Neural progenitor cell (in vitro differentiated cells): ENCODE measurements at regions not wholly inside any gene's neighbourhood (a gene's known extent, or its start where the extent isn't known, plus 50 kb on each side); places are given as distances from the start of the nearest gene placed in this dataset.
A peak's percentile ranks its signal among the peaks of the same experiment; 100 is the strongest.

Experiments
- DNase-seq: peaks from one replicate; pipeline ENCODE4 v3.0.0-alpha.2; 2016; ENCODE audit warnings: low spot score
- H2AFZ ChIP-seq: fragments of 200-600 bp; sonication (generic); replicated peaks from 2 replicates; pipeline ENCODE4 v1.6.1; 2016; ENCODE audit warnings: antibody characterized with exemption
- H3F3A ChIP-seq: fragments of 200-600 bp; sonication (generic); 2 replicates; pipeline ENCODE4 v1.6.1; 2016; ENCODE audit warnings: antibody characterized with exemption, low read depth
- H3K27ac ChIP-seq: fragments of 200-600 bp; sonication (generic); 2 replicates; pipeline ENCODE4 v1.5.1; 2016; ENCODE audit warnings: mild to moderate bottlenecking
- H3K27me3 ChIP-seq: fragments of 200-600 bp; sonication (generic); 2 replicates; pipeline ENCODE4 v1.6.1; 2016; ENCODE audit warnings: mild to moderate bottlenecking, moderate library complexity
- H3K36me3 ChIP-seq: fragments of 200-600 bp; sonication (generic); 2 replicates; pipeline ENCODE4 v1.5.1; 2016
- H3K4me1 ChIP-seq: fragments of 200-600 bp; sonication (generic); 2 replicates; pipeline ENCODE4 v1.6.1; 2016; ENCODE audit warnings: mixed run types
- H3K4me2 ChIP-seq: fragments of 200-600 bp; sonication (generic); 2 replicates; pipeline ENCODE4 v1.6.1; 2016
- H3K4me3 ChIP-seq: fragments of 200-600 bp; sonication (generic); 2 replicates; pipeline ENCODE4 v1.5.1; 2016
- H3K79me2 ChIP-seq: fragments of 200-600 bp; sonication (generic); 2 replicates; pipeline ENCODE4 v1.6.1; 2016; ENCODE audit warnings: low read depth
- H3K9ac ChIP-seq: fragments of 200-600 bp; sonication (generic); 2 replicates; pipeline ENCODE4 v1.6.1; 2016
- H3K9me3 ChIP-seq: fragments of 200-600 bp; sonication (generic); 2 replicates; pipeline ENCODE4 v1.5.1; 2016; ENCODE audit warnings: low read depth
- H4K20me1 ChIP-seq: fragments of 200-600 bp; sonication (generic); 2 replicates; pipeline ENCODE4 v1.6.1; 2016; ENCODE audit warnings: low read depth
- H3K27ac Mint-ChIP-seq: 3 replicates; pipeline ENCODE4 v1.8.0; 2021; ENCODE audit warnings: mixed read lengths
- H3K27me3 Mint-ChIP-seq: 2 replicates; pipeline ENCODE4 v1.8.0; 2022; ENCODE audit warnings: low read depth, mild to moderate bottlenecking, inconsistent platforms, moderate library complexity, mixed read lengths; ENCODE audit not compliant: insufficient read depth
- H3K36me3 Mint-ChIP-seq: 3 replicates; pipeline ENCODE4 v1.8.0; 2021; ENCODE audit warnings: mixed read lengths
- H3K4me1 Mint-ChIP-seq: 3 replicates; pipeline ENCODE4 v1.8.0; 2021; ENCODE audit warnings: mixed read lengths
- H3K4me3 Mint-ChIP-seq: 3 replicates; pipeline ENCODE4 v1.8.0; 2021; ENCODE audit warnings: mild to moderate bottlenecking, moderate library complexity, mixed read lengths
- H3K9me3 Mint-ChIP-seq: 3 replicates; pipeline ENCODE4 v1.8.0; 2020; ENCODE audit warnings: mixed read lengths
- EZH2 ChIP-seq: fragments of 200-600 bp; sonication (generic); IDR thresholded peaks from 2 replicates; pipeline ENCODE4 v1.6.1; 2017; ENCODE audit warnings: antibody characterized with exemption, mild to moderate bottlenecking, moderate library complexity
- EZH2phosphoT487 ChIP-seq: fragments of 200-600 bp; sonication (generic); IDR thresholded peaks from 2 replicates; pipeline ENCODE4 v1.6.1; 2017; ENCODE audit warnings: antibody characterized with exemption
- TF ChIP-seq, protein P1 (sequence below): fragments of 200-600 bp; sonication (generic); IDR thresholded peaks from 2 replicates; pipeline ENCODE4 v1.5.1; 2017; ENCODE audit warnings: antibody characterized with exemption, mild to moderate bottlenecking

DNA sequence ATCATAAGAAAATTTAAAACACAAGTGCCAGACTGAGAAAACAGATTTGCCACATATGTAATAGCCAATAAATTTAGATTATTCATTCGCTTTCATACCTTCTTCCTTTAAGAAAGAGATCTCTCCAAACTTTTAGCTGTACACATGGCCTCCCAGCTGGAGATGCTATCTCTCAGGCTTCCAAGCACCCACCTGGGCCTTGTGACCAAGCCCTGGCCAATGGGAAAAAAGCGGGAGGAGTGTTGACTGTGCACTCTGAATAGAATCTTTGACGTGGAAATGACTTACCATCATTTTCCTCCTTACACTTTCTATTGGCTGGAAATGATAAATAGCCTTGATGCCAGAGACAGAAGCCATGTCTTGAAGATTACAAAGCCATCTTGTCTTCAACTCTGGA lies 1106.6 kb downstream of the TBL1XR1 start:
- Histone ChIP-seq H3K4me3 (no peak overlapping the region), H3K4me2 (no peak overlapping the region), H3F3A (no peaks in the 10 kb centered on the region), H3K4me1 (no peaks in the 10 kb centered on the region), H3K36me3 (no peaks in the 10 kb centered on the region), H3K27ac (no peak overlapping the region), H4K20me1 (no peaks in the 10 kb centered on the region), H3K9me3 (no peaks in the 10 kb centered on the region), H3K27me3 (no peaks in the 10 kb centered on the region), H3K9ac (no peak overlapping the region), H2AFZ (no peak overlapping the region), H3K79me2 (no peaks in the 10 kb centered on the region)
- Mint-ChIP-seq H3K9me3 (peaks cover 10% of the 10 kb centered on the region), H3K27me3 (peaks cover 3% of the 10 kb centered on the region), H3K4me3 (no peak overlapping the region), H3K4me1 (no peaks in the 10 kb centered on the region), H3K27ac (no peak overlapping the region), H3K36me3 (no peaks in the 10 kb centered on the region)
- DNase-seq, result no peak
- TF ChIP-seq, protein P1, sequence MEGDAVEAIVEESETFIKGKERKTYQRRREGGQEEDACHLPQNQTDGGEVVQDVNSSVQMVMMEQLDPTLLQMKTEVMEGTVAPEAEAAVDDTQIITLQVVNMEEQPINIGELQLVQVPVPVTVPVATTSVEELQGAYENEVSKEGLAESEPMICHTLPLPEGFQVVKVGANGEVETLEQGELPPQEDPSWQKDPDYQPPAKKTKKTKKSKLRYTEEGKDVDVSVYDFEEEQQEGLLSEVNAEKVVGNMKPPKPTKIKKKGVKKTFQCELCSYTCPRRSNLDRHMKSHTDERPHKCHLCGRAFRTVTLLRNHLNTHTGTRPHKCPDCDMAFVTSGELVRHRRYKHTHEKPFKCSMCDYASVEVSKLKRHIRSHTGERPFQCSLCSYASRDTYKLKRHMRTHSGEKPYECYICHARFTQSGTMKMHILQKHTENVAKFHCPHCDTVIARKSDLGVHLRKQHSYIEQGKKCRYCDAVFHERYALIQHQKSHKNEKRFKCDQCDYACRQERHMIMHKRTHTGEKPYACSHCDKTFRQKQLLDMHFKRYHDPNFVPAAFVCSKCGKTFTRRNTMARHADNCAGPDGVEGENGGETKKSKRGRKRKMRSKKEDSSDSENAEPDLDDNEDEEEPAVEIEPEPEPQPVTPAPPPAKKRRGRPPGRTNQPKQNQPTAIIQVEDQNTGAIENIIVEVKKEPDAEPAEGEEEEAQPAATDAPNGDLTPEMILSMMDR, result no peak
- TF ChIP-seq EZH2phosphoT487 (no peak), EZH2 (no peak)

DNA sequence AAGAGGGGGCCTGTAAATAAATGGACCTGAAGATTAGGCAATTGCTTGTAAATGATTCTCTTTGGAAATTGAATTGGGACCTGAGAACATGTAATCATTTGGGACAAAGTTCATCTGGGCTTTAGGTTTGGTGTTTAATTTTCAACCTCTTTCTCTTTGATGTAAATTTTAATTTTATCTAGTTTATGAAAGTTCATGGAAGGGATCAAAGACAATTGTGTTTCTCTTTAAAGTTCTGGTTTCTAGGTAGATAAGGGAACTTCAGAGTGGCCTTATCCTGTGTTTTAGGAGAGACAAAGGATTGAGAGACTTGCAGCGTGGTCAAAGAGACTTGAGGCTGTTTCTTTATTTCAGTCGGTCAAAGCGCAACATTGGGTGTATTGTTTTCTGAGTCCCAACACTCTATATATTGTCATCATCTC lies 1108.3 kb downstream of the TBL1XR1 start:
- no peak for TF ChIP-seq EZH2phosphoT487
- Histone ChIP-seq H3K9ac (no peak overlapping the region), H3K36me3 (no peaks in the 10 kb centered on the region), H3K4me2 (no peak overlapping the region), H4K20me1 (no peaks in the 10 kb centered on the region), H3K4me3 (no peak overlapping the region), H3K27me3 (no peaks in the 10 kb centered on the region), H3F3A (no peaks in the 10 kb centered on the region), H3K79me2 (no peaks in the 10 kb centered on the region), H3K27ac (no peak overlapping the region), H2AFZ (peak overlapping the region; percentile 39), H3K9me3 (no peaks in the 10 kb centered on the region), H3K4me1 (no peaks in the 10 kb centered on the region)
- Mint-ChIP-seq H3K4me3 (no peak overlapping the region), H3K27ac (no peak overlapping the region), H3K27me3 (peaks cover under 1% of the 10 kb centered on the region), H3K9me3 (peaks cover 10% of the 10 kb centered on the region), H3K36me3 (no peaks in the 10 kb centered on the region), H3K4me1 (no peaks in the 10 kb centered on the region)
- no peak for DNase-seq

DNA sequence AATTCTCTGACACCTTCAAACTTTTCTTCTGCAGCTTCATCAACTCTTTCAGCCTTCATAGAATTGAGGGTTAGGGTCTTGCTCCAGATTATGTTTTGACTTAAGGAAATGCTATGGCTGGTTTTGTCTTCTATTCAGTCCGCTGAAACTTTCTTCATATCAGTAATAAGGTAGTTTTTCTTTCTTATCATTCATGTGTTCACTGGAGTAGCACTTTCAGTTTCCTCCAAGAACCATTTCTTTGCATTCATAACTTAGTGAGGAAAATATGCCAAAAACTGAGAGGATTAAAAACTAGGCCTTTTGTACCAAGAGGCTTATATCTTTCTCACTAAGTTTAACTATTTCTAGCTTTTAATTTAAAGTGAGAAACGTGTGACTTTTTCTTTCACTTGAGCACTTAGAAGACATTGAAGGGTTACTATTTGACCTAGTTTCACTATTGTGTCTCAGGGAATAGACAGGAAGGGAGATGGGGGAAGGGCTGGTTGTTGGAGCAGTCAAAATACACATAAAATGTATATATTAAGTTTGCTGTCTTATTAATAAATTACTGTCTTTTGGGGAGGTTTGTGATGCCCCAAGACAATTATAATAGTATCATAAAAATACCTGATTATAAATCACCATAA lies 1110.1 kb downstream of the TBL1XR1 start:
- H3K27ac Mint-ChIP-seq, result no peak overlapping the region
- H3K4me2 ChIP-seq, result no peak overlapping the region

DNA sequence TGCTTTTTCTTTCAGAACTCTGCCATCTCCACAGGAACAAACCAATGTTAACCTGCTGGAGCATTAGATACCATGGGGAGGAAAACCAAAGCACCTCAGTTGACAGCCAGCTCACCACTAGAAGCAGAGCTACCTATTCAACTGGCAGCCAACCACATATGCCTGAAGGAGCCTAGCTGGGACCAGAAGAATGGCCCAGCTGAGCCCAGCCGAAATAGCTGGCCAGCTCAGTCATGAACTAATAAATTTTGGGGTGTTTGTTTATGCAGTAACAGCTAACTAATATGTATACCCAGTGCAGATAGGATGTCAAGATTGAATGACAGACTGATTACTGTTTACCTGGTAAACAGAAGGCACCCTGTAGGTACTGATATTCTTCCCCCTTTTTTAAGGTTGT lies 1117.5 kb downstream of the TBL1XR1 start:
- Histone ChIP-seq H3K9me3 (no peaks in the 10 kb centered on the region), H2AFZ (no peak overlapping the region), H4K20me1 (no peaks in the 10 kb centered on the region), H3K27me3 (no peaks in the 10 kb centered on the region), H3K4me1 (no peaks in the 10 kb centered on the region), H3K4me2 (no peak overlapping the region), H3K4me3 (no peak overlapping the region), H3K9ac (no peak overlapping the region), H3K36me3 (no peaks in the 10 kb centered on the region), H3K27ac (no peak overlapping the region), H3K79me2 (no peaks in the 10 kb centered on the region), H3F3A (no peaks in the 10 kb centered on the region)
- peaks cover 3% of the 10 kb centered on the region for H3K9me3 Mint-ChIP-seq
- no peak overlapping the region for H3K4me3 Mint-ChIP-seq
- no peaks in the 10 kb centered on the region for H3K27me3 Mint-ChIP-seq
- H3K4me1 Mint-ChIP-seq, result peaks cover 3% of the 10 kb centered on the region
- H3K27ac Mint-ChIP-seq, result no peak overlapping the region
- H3K36me3 Mint-ChIP-seq, result no peaks in the 10 kb centered on the region
- TF ChIP-seq EZH2 (no peak), EZH2phosphoT487 (no peak)
- TF ChIP-seq, protein P1, result no peak
- no peak for DNase-seq

More for the DNA sequence above, 1110.1 kb downstream of the TBL1XR1 start:
- no peaks in the 10 kb centered on the region for H3K36me3 Mint-ChIP-seq
- H3K9me3 Mint-ChIP-seq, result peaks cover 7% of the 10 kb centered on the region
- no peaks in the 10 kb centered on the region for H3K36me3 ChIP-seq
- H3K27ac ChIP-seq, result no peak overlapping the region
- no peak overlapping the region for H3K4me3 ChIP-seq
- no peak overlapping the region for H2AFZ ChIP-seq
- H3K27me3 Mint-ChIP-seq, result no peaks in the 10 kb centered on the region
- no peaks in the 10 kb centered on the region for H3K4me1 Mint-ChIP-seq
- TF ChIP-seq EZH2, result no peak
- TF ChIP-seq, protein P1, result no peak
- no peak for TF ChIP-seq EZH2phosphoT487
- H3F3A ChIP-seq, result no peaks in the 10 kb centered on the region
- no peaks in the 10 kb centered on the region for H4K20me1 ChIP-seq
- H3K4me1 ChIP-seq, result no peaks in the 10 kb centered on the region
- no peaks in the 10 kb centered on the region for H3K9me3 ChIP-seq
- H3K9ac ChIP-seq, result no peak overlapping the region
- no peak overlapping the region for H3K4me3 Mint-ChIP-seq
- DNase-seq, result no peak
- no peaks in the 10 kb centered on the region for H3K79me2 ChIP-seq
- H3K27me3 ChIP-seq, result no peaks in the 10 kb centered on the region
